ENCODE measurements at regions not wholly inside any gene's neighbourhood (a gene's known extent, or its start where the extent isn't known, plus 50 kb on each side); places are given as distances from the start of the nearest gene placed in this dataset.

DNA sequence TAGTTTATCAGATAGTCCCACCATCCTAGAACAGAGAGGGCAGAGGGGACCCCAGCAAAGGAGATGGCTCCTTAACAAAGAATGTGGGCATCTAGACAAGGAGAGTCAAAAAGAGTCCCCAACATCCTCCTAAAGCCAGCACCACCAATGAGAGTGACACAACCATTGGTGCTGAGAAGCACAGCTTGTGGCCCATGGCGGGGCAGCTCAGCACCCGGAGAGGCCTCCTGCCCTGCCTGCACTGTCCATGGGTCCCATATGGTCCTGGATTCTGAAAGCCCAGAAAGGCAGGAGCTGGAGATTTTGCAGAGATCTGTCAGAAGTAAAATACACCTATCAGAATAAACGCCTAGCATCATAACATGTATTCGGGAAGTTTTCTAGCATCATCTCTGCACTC is 311.8 kb upstream of the ZNF32 start:
- TF ChIP-seq, protein P1, sequence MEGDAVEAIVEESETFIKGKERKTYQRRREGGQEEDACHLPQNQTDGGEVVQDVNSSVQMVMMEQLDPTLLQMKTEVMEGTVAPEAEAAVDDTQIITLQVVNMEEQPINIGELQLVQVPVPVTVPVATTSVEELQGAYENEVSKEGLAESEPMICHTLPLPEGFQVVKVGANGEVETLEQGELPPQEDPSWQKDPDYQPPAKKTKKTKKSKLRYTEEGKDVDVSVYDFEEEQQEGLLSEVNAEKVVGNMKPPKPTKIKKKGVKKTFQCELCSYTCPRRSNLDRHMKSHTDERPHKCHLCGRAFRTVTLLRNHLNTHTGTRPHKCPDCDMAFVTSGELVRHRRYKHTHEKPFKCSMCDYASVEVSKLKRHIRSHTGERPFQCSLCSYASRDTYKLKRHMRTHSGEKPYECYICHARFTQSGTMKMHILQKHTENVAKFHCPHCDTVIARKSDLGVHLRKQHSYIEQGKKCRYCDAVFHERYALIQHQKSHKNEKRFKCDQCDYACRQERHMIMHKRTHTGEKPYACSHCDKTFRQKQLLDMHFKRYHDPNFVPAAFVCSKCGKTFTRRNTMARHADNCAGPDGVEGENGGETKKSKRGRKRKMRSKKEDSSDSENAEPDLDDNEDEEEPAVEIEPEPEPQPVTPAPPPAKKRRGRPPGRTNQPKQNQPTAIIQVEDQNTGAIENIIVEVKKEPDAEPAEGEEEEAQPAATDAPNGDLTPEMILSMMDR (IDR thresholded peaks at IDR 0.05), result no peak
- TF ChIP-seq POLR2A (IDR thresholded peaks at IDR 0.05) (no peak), POLR2AphosphoS5 (IDR thresholded peaks at IDR 0.05) (no peak), EP300 (IDR thresholded peaks at IDR 0.05) (no peak)
